Occipital lobe (tissue), 1 donor: ENCODE measurements at regions not wholly inside any gene's neighbourhood (a gene's known extent, or its start where the extent isn't known, plus 50 kb on each side); places are given as distances from the start of the nearest gene placed in this dataset.
"Not testable (repeated sequence)": the region's sequence is repeated elsewhere in the genome, so short reads cannot be mapped to it uniquely, and the experiment has no call there.

Experiments
- DNase-seq: peaks from one replicate; lab custom pipeline; 2025; lab: John Stamatoyannopoulos, UW

DNA sequence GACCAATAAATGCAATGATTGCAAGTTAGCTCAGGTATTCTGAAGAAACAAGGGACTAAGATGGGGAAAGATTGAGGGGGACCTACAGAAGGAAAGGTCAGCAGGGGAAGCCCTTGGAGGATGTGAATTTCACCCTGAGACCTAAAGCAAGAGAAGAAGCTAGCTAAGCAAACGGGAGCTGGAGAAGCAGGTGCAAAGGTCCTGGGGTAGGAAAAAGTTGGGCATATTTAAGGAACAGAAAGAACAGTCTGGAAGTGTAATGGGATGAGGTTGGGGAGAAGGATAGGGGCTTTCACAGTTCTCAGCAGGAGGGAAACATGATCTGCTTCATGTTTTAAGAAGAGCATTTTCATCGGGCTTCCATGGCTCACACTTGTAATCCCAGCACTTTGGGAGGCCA lies 89.7 kb upstream of the SLC45A1 start:
- DNase-seq: no peak

GRCh38 chr1:8227674-8228073 lies 90.2 kb upstream of the SLC45A1 start:
- not testable (repeated sequence) for DNase-seq

DNA sequence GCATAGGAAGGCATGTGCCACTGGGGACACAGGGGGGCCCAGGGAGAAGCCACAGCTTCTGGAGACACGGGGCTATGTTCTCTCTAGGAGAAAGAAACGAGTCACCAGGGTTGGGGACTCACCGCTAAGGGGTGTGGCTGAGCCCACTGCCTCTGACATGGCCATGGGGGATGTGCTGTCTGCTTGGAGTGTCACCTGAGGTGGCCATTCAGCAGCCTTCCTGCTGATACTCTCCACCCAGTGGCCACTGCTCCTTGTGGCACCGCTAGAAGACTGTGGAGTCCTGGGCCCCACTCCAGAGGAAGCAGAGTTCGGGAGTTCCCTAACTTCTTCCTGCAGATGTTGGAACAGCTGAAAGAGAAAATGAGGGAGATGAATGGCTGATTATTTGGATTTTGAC lies 91.2 kb upstream of the SLC45A1 start:
- DNase-seq: no peak

- not testable (repeated sequence) for DNase-seq
Observed at GRCh38 chr1:8226024-8226423, 91.9 kb upstream of the SLC45A1 start.

DNA sequence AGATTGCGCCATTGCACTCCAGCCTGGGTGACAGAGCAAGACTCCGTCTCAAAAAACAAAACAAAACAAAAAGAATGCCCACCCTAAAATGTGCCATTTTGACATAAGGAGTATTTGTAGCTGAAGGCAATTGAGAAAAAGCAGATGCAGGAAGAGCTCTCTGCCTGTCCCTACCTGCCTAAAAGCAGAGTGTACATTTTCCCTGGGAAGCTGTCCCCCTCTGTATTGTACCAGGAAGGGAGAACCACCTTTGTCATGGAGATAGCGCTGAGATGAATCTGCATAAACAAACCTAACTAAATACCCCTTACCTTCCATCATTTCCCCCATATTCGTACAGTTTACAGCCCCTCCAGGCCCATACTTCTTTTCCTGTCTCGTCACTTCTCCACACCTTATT lies 94.4 kb upstream of the SLC45A1 start:
- no peak for DNase-seq

DNA sequence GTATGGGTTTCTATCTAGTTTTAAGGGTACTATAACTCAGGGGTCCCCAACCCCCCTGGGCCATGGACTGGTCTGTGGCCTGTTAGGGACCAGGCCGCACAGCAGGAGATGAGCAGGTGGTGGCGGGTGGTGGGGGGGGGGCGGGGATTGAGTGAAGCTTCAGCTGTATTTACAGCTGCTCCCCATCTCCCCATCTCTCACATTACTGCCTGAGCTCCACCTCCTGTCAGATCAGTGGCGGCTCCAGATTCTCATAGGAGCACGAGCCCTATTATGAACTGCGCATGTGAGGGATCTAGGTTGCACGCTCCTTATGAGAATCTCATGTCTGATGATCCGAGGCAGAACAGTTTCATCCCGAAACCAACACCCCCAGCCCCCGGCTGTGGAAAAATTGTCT lies 95.1 kb upstream of the SLC45A1 start:
- no peak for DNase-seq

GRCh38 chr1:8219530-8219929 lies 98.4 kb upstream of the SLC45A1 start:
- no peak for DNase-seq

DNA sequence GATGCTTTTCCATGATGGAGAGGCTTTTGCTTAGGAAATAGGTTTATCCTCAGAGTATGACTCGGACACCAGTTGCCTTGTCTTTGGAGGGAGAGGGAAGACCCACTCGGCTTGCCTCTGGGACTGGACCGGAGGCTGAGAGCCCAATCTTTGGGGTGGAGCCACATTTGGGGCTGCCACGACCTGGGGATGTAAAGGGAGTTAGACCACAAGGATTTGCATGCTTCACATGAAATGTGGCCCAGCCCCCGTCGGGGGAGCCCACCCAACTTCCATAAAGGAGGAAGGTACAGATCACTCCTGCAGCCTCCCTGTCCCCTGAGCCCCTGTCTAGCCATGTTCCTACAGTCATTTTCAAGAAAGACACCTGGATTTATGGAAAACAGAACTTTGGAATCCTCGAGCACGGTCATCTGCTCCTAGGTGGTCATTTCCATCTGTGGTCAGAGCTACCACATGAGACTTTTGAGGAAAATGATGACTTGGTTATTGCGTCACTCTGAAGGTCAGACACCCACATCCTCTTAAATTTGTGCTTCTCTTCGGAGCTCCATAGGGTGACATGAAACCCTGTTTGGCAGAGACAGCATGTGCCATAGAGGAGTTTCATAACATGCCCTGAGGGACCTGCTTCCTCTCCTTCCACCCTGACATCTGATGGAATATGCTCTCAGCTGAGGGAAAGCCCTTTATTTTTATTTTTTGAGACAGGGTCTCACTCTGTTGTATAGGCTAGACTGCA lies 99.4 kb upstream of the SLC45A1 start:
- DNase-seq: no peak

DNA sequence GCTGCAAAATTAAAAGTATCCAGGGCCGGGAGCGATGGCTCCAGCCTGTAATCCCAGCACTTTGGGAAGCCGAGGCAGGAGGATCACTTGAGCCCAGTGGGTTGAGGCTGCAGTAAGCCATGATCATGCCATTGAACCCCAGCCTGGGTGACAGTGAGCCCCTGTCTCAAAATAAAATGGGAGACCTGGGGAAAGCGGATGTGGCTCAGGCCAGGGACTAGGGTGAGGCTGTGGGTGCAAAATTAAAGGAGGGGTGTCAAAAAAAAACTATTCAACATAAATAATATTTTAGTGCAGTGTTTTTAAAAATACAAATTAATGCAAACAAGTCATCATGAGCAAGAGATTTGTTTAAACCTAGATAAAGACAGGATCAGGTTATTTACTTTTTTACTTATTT lies 100.1 kb upstream of the SLC45A1 start:
- no peak for DNase-seq

DNA sequence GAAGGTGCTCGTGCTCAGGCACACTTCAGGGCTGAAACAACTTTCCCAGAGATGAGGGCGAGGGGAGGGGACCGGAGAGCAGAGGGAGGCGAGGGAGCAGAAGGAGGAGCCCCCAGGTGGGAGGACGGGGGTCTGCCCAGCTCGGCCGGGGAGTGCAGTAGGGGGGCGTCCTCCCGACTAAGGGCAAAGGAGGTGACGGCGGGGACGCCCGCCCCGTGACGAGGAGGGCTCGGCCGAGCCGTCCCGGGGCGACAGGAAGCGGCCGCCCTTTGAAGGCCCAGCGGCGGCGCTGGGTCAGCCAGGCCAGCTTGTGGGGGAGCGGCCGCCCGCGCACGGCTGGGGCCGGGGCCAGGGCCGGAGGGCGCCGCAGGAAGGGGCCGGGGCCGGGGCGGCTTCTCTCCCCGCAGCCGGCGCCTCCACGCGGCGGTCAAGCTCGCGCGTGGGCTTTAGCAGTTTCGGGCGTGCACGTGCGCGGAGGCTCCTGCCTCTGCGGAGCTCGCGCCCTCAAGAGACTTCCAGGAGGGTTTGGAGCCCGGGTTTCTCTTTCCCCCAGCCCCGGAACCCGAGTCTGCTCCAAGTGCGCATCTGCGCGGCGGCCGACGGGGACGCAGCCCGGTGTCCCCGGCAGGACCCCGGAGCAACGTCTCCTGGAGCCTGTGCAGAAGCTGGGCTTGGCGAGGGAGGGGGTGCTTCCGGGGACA lies 100.8 kb upstream of the SLC45A1 start:
- no peak for DNase-seq

GRCh38 chr1:8216005-8216404 lies 101.9 kb upstream of the SLC45A1 start:
- no peak for DNase-seq

- no peak for DNase-seq
Observed at GRCh38 chr1:8214501-8215173, 103.3 kb upstream of the SLC45A1 start.

DNA sequence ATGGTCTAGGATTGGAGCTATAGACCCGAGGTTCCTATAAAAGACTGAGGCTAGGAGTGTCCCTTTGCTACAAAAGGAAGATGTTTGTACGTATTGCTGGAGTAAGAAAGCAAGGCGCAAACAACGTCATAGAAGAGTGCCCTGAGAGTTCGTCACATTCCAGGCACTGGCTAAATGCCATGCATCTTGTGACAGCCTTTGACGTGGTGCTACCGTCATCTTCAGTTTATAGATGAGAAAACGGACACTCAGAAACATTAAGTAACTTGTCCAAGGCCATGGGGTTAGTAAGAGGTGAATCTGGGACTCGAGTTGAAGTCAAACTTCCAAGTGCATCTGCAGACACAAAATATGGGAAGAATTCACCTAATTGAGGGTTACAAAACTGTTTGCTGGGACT lies 104.2 kb upstream of the SLC45A1 start:
- no peak for DNase-seq

- no peak for DNase-seq
Observed at GRCh38 chr1:8213136-8213535, 104.8 kb upstream of the SLC45A1 start.

- DNase-seq: no peak
Observed at GRCh38 chr1:8212580-8213031, 105.3 kb upstream of the SLC45A1 start.

GRCh38 chr1:8211883-8212579 lies 105.9 kb upstream of the SLC45A1 start:
- DNase-seq: no peak

DNA sequence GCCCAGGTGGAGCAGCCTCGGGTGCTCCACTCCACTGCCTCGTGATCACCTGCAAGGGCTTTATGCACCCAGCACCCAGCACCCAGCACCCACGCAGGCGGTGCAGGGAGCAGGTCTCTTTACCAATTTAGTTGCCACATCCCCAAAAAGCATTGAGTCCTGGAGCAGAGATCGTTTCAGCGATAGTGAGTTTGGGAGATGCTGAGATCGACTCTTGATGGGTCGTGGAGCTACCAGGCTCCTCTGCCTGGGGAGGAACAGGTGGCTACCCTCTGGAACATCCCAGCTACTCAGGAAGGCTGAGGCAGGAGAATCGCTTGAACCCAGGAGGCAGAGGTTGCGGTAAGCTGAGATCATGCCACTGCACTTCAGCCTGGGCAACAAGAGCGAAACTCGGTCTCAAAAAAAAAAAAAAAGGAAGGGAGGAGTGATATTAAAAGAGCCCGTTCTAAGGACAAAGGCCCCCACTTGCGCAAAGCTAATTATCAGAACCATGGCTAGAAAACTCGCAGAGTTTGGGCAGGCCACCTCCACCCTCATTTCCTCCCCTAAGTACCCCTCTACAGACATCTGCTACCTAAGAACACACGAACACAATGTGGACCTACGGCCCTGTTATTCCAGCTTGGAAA lies 106.5 kb upstream of the SLC45A1 start:
- DNase-seq: no peak

GRCh38 chr1:8207202-8207601 lies 110.7 kb upstream of the SLC45A1 start:
- DNase-seq: no peak

DNA sequence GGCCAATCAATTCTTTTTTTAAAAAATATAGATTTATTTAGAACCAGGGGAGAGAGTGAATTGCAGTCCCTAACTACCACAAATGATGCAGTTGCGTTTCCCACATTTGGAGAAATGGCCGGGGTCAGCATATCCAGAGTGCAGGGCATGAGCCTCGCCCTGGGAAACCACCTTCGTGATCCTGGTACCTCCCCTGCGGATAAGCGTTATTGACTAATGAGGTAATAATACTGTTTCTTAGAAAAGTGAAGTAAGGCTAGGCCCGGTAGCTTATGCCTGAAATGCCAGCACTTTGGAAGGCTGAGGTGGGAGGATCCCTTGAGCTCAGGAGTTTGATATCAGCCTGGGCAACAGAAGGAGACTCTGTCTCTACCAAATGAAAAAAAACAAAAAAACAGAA lies 111.5 kb upstream of the SLC45A1 start:
- no peak for DNase-seq

DNA sequence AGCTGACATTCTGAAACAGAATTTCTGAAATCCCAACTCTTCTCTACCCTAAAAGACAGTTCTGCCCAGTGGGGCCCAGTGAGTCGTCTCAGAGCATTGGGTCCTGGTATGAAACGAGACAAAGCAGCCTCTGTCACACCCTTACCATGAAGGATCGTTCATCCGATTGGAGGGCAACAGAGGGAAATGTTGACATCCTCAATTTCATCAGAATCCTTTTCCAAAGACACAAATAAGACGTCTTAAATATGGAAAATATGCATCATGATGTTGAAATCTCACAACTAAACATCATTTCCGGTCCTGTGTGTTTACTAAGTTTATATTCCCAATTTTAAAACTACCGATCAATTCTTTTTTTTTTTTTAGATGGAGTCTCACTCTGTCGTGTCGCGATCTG lies 112.1 kb upstream of the SLC45A1 start:
- no peak for DNase-seq

DNA sequence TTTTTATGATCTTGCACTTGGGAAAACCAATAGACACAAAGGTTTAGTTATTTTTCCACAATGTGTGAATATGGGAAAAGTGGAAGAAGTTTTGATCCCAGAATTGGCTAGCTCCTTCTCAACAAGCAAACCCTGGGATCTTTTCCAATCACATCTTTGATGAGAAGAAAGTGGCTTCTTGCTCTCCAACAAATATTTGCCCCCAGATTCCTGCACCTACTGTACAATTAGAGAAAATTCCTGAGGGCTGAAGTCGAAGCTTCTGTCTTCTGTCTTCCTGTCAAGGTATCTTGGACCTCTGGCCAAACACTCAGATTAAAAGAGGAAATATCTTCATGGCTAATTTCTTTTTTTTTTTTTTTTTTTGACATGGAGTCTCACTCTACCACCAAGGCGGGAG lies 113.1 kb upstream of the SLC45A1 start:
- DNase-seq: no peak

DNA sequence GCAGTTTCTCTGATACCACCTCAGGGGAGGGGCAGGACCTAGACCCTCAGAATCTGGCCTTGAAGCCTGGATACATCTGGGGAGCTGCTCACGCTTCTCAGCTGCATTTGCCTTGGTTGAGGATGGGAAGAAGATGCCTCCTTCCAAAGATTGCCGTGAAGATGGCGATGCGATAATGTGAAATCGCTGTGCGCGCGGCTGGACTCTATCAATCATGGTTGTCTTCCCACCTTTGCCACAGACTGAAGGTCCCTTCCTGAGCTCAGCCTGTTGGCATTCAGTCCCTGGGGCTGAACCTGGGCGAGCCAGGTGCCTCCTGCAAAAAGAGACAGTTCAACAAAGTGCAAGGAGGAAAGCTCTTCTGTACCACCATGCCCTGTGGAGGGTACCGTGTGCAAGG lies 114.4 kb upstream of the SLC45A1 start:
- DNase-seq: no peak
